ENCODE measurements at regions not wholly inside any gene's neighbourhood (a gene's known extent, or its start where the extent isn't known, plus 50 kb on each side); places are given as distances from the start of the nearest gene placed in this dataset.

DNA sequence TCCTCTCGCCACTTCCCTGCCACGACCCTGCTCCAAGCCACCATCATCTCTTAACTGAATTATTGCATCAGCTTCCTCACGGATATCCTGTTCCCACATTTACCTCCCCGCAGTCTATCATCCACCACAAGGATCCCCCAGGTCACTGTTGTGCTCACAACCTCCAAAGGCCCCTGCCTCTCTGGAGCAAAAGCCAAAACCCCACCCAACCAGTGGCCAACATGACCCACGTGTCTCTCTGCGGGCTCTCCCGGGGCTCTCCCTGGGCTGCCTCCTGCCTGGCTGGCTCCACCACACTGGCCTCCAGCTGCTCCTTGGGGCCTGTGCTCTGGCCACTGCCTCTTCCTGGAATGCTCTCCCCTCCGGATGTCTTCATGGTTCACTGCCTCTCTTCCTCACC is 809.3 kb downstream of the UQCRFS1 start:
- TF ChIP-seq CTCF (conservative IDR thresholded peaks at IDR 0.05) (no peak), EZH2 (IDR thresholded peaks at IDR 0.05; ENCODE audit: low read depth) (no peak)

Data from PC-9 (cell line).